Upper lobe of left lung (tissue), 6 donors: ENCODE measurements at regions not wholly inside any gene's neighbourhood (a gene's known extent, or its start where the extent isn't known, plus 50 kb on each side); places are given as distances from the start of the nearest gene placed in this dataset.
"Not testable (repeated sequence)": the region's sequence is repeated elsewhere in the genome, so short reads cannot be mapped to it uniquely, and the experiment has no call there.

Experiments
- ATAC-seq, 2 donors: fragments of 200-7000 bp; cut with Tn5 transposase; one replicate each; pipeline ENCODE4 v1.9.1; 2022; ENCODE audit warnings: mild to moderate bottlenecking in 2 of 2, moderate library complexity in 2 of 2; ENCODE audit not compliant: low FRiP score in 2 of 2
- DNase-seq, 2 donors: peaks; one replicate each; pipeline ENCODE4 v3.0.0-alpha.2; 2019 to 2020
- H3K27ac ChIP-seq, 4 donors: fragments of 200-600 bp; sonication (generic); one replicate each; pipeline ENCODE4 v1.5.1; 2016 to 2019
- H3K27me3 ChIP-seq, 4 donors: fragments of 200-600 bp; sonication (generic); one replicate each; pipeline ENCODE4 v1.5.1; 2017 to 2019
- H3K36me3 ChIP-seq, 4 donors: fragments of 200-600 bp; sonication (generic); one replicate each; pipeline ENCODE4 v1.5.1; 2016 to 2019
- H3K4me1 ChIP-seq, 4 donors: fragments of 200-600 bp; sonication (generic); one replicate each; pipeline ENCODE4 v1.5.1; 2018 to 2019
- H3K4me3 ChIP-seq, 4 donors: fragments of 200-600 bp; sonication (generic); one replicate each; pipeline ENCODE4 v1.5.1; 2017 to 2019; ENCODE audit warnings: mild to moderate bottlenecking in 2 of 4, moderate library complexity in 1 of 4
- H3K9me3 ChIP-seq, 4 donors: fragments of 200-600 bp; sonication (generic); one replicate each; pipeline ENCODE4 v1.5.1; 2018 to 2019
- EP300 ChIP-seq, 4 donors: sonication (generic); formaldehyde crosslinking; IDR thresholded peaks; one replicate each; pipeline ENCODE4 v1.5.1; 2017; ENCODE audit warnings: antibody characterized with exemption in 4 of 4, control low read depth in 2 of 4
- POLR2A ChIP-seq, 4 donors: fragments of 450-650 bp; IDR thresholded peaks; one replicate each; pipeline ENCODE4 v1.5.1; 2016 to 2017; ENCODE audit warnings: antibody characterized with exemption in 4 of 4, mild to moderate bottlenecking in 2 of 4
- POLR2AphosphoS5 ChIP-seq, 2 donors: sonication (generic); formaldehyde crosslinking; IDR thresholded peaks; one replicate each; pipeline ENCODE4 v1.5.1; 2017; ENCODE audit warnings: antibody characterized with exemption in 2 of 2
- WGBS, 2 donors: methylation state at CpG; one replicate each; pipeline ENCODE4 v1.1.5; 2017 to 2018; 5-methylcytosine and 5-hydroxymethylcytosine counted together
- TF ChIP-seq, protein P1 (sequence below), 6 experiments: fragments of 450-650 bp in 4 of 6; fragments of 200-600 bp in 2 of 6; sonication (generic) in 2 of 6; IDR thresholded peaks; one replicate each; pipeline ENCODE4 v1.5.1; 2016 to 2019; ENCODE audit warnings: antibody characterized with exemption in 6 of 6
- donor health status: DM: no; HTN: no; CAD: no; lungs with moderate emphysema.
- donor health status: DM: no; HTN: yes; CAD: no; lungs with severe emphysema.

DNA sequence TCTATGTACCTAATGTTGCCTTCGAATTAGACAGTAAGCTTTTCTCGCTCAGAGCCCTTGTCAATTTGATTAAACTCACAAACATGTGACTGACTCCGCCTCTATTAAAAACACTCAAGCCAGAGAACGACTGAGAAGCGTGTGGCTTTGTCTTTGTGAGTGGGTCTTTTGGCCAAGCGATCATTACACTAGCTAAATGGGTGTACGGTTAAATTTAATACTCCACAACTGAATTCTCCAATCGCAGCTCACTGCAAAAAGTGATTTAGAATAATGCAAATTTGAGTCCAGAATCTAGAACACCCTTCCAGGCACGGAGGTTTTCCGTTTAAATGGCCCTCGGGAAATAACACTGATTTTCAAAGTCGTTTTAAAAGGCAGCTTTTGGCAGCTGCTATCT is 253.7 kb downstream of the EFCAB11 start:
- Histone ChIP-seq H3K27ac (peak overlapping the region in 2 of 4 donors; percentile 35 to 78), H3K4me1 (peaks cover 13 to 24% (median 15%) of the 10 kb centered on the region in 4 donors), H3K9me3 (no peaks in the 10 kb centered on the region), H3K4me3 (peak overlapping the region in 3 of 4 donors; percentile 63 to 72 (median 65)), H3K27me3 (no peaks in the 10 kb centered on the region), H3K36me3 (no peaks in the 10 kb centered on the region)
- 54 to 61% methylated on average over 12 of the region's 12 CpGs for WGBS, 2 donors
- TF ChIP-seq, protein P1, sequence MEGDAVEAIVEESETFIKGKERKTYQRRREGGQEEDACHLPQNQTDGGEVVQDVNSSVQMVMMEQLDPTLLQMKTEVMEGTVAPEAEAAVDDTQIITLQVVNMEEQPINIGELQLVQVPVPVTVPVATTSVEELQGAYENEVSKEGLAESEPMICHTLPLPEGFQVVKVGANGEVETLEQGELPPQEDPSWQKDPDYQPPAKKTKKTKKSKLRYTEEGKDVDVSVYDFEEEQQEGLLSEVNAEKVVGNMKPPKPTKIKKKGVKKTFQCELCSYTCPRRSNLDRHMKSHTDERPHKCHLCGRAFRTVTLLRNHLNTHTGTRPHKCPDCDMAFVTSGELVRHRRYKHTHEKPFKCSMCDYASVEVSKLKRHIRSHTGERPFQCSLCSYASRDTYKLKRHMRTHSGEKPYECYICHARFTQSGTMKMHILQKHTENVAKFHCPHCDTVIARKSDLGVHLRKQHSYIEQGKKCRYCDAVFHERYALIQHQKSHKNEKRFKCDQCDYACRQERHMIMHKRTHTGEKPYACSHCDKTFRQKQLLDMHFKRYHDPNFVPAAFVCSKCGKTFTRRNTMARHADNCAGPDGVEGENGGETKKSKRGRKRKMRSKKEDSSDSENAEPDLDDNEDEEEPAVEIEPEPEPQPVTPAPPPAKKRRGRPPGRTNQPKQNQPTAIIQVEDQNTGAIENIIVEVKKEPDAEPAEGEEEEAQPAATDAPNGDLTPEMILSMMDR (IDR thresholded peaks at IDR 0.05): no peak
- TF ChIP-seq POLR2A (IDR thresholded peaks at IDR 0.05): no peak
- no peak for TF ChIP-seq EP300 (IDR thresholded peaks at IDR 0.05)
- TF ChIP-seq POLR2AphosphoS5 (IDR thresholded peaks at IDR 0.05): no peak
- DNase-seq (no peak), ATAC-seq (no peak)

DNA sequence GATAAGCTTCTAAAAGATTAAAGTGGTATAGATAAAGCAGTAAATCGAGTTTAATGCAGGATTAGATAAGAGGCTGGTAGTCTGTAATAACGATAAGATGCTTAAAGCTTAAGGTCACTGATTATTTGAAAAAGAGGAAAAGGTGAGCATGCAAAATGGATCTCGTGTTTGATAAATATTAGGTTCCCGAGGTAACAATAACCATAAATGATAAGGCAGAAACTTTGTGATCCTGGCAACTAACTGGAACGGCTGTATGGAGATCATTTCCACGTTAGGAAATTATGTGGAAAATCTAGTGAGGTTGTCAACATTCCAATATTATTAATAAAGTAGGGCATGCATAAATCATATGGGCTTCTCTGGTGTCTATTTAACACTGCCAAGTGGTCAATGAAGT is 255.5 kb downstream of the EFCAB11 start:
- peaks cover 13 to 24% (median 15%) of the 10 kb centered on the region in 4 donors for H3K4me1 ChIP-seq
- no peaks in the 10 kb centered on the region for H3K27me3 ChIP-seq
- no peaks in the 10 kb centered on the region for H3K36me3 ChIP-seq
- no peaks in the 10 kb centered on the region for H3K9me3 ChIP-seq
- DNase-seq (no peak), ATAC-seq (no peak)
- TF ChIP-seq, protein P1 (IDR thresholded peaks at IDR 0.05): no peak
- no peak for TF ChIP-seq EP300 (IDR thresholded peaks at IDR 0.05)
- TF ChIP-seq POLR2A (IDR thresholded peaks at IDR 0.05): no peak
- TF ChIP-seq POLR2AphosphoS5 (IDR thresholded peaks at IDR 0.05): no peak
- no peak overlapping the region for H3K27ac ChIP-seq
- 68 to 73% methylated on average over 6 of the region's 6 CpGs for WGBS, 2 donors
- no peak overlapping the region for H3K4me3 ChIP-seq

DNA sequence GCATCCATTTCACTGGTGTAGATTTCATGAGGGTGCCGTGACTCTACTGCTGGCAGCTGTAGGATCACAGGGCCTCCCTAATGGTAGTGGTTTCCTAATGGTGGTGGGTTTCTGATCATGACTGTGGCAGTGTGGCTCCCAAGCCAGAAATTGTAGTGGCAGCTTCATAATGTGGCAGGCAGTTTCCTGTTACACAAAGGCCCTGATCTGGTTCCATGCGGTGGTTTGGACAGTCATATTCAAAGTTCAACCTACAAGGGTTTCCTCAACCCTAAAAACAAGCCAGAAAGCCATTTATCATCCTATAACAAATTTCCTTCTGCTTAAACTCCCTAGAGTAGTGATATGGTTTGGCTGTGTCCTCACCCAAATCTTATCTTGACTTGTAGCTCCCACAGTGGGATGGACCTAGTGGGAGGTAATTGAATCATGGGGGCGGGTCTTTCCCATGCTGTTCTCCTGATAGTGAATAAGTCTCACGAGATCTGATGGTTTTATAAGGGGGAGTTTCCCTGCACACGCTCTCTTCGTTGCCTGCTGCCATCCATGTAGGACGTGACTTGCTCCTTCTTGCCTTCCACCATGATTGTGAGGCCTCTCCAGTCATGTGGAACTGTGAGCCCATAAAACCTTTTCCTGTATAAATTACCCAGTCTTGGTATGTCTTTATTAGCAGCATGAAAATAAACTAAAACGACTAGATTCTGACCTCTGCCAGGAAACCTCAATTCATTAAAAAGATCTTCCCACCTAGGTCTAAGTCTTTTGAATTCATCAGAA is 257.1 kb downstream of the EFCAB11 start:
- 88 to 90% methylated on average over 7 to 8 of the region's 8 CpGs for WGBS, 2 donors
- Histone ChIP-seq H3K4me3 (no peak overlapping the region), H3K27me3 (no peaks in the 10 kb centered on the region), H3K27ac (no peak overlapping the region), H3K9me3 (no peaks in the 10 kb centered on the region), H3K36me3 (no peaks in the 10 kb centered on the region), H3K4me1 (peaks cover 8 to 17% (median 14%) of the 10 kb centered on the region in 4 donors)
- no peak for TF ChIP-seq POLR2AphosphoS5 (IDR thresholded peaks at IDR 0.05)
- TF ChIP-seq, protein P1 (IDR thresholded peaks at IDR 0.05): no peak
- no peak for TF ChIP-seq POLR2A (IDR thresholded peaks at IDR 0.05)
- TF ChIP-seq EP300 (IDR thresholded peaks at IDR 0.05): no peak
- no peak for DNase-seq
- ATAC-seq: no peak

DNA sequence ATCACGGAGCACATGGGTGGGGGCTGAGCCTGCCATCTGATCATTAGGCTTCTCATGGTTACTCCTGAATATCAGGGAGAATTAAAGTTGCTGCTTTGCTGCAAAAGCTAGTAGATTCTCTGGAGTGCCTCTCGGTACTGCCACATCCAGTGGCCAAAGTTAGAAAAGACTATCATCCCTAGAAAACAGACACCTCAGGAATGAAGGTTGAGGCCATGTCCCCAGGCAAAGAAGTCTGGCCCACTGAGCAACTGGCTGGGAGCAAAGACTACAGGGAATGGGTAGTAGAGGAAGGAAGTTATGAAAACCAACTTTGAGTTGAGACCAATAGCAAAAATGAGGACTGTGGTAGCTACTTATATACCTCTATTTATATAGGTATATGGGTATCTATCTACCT is 258.7 kb downstream of the EFCAB11 start:
- no peaks in the 10 kb centered on the region for H3K36me3 ChIP-seq
- H3K27me3 ChIP-seq: no peaks in the 10 kb centered on the region
- no peak overlapping the region for H3K27ac ChIP-seq
- WGBS, 2 donors: 84 to 100% methylated on average over 2 of the region's 2 CpGs
- H3K4me1 ChIP-seq: peaks cover 0 to 4% (median 3%) of the 10 kb centered on the region in 4 donors
- DNase-seq (no peak), ATAC-seq (no peak)
- H3K9me3 ChIP-seq: no peaks in the 10 kb centered on the region
- TF ChIP-seq POLR2A (IDR thresholded peaks at IDR 0.05): no peak
- H3K4me3 ChIP-seq: no peak overlapping the region

DNA sequence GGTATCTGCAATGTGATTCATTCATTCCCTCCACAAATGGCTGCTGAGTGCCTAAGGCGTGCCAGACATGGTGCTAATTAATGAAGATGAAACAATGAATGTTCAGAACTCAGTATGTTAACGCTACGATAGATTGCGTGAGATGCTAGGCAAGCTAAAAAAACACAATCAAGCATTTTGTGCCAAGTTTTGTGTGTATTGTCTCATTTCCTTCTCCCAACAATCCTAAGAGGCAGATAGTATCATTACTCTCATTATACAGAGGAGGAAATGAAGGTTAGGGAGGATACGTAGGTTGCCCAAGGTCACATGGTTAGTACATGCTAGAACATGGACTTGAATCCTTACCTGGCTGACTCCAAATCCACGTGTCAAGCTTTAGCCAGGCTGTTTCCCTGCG is 264.4 kb downstream of the EFCAB11 start:
- DNase-seq: no peak
- H3K4me3 ChIP-seq: no peak overlapping the region
- H3K4me1 ChIP-seq: no peaks in the 10 kb centered on the region
- WGBS, 2 donors: 61 to 80% methylated on average over 7 of the region's 7 CpGs
- no peak for TF ChIP-seq POLR2AphosphoS5 (IDR thresholded peaks at IDR 0.05)
- TF ChIP-seq, protein P1 (IDR thresholded peaks at IDR 0.05): no peak
- TF ChIP-seq EP300 (IDR thresholded peaks at IDR 0.05): no peak
- TF ChIP-seq POLR2A (IDR thresholded peaks at IDR 0.05): no peak
- no peaks in the 10 kb centered on the region for H3K27me3 ChIP-seq
- no peaks in the 10 kb centered on the region for H3K9me3 ChIP-seq
- no peak overlapping the region for H3K27ac ChIP-seq
- ATAC-seq: no peak
- no peaks in the 10 kb centered on the region for H3K36me3 ChIP-seq

DNA sequence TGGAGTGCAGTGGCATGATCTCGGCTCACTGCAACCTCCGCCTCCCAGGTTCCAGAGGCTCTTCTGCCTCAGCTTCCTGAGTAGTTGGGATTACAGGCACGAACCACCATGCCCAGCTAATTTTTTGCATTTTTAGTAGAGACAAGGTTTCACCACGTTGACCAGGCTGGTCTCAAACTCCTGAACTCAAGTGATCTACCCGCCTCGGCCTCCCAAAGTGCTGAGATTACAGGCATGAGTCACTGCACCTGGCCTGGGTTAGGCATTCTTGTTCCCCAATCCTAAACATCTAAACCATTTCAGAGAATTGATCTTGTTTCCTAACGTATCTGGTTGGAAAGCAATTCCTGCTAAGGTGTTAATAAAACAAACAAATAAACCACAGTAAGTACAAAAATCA is 264.8 kb downstream of the EFCAB11 start:
- not testable (repeated sequence) for ATAC-seq, H3K9me3 ChIP-seq, H3K36me3 ChIP-seq, H3K27me3 ChIP-seq, H3K4me1 ChIP-seq, H3K27ac ChIP-seq, DNase-seq, H3K4me3 ChIP-seq
- WGBS, 2 donors: 86 to 88% methylated on average over 7 of the region's 7 CpGs
